ENCODE measurements at regions not wholly inside any gene's neighbourhood (a gene's known extent, or its start where the extent isn't known, plus 50 kb on each side); places are given as distances from the start of the nearest gene placed in this dataset.
"Not testable (repeated sequence)": the region's sequence is repeated elsewhere in the genome, so short reads cannot be mapped to it uniquely, and the experiment has no call there.

GRCh38 chr20:53818457-53819177 lies 225.0 kb upstream of the ZNF217 start:
- no peak for DNase-seq (ENCODE audit: low read depth)

GRCh38 chr20:53817513-53817912 lies 223.9 kb upstream of the ZNF217 start:
- DNase-seq (ENCODE audit: low read depth) = not testable (repeated sequence)

GRCh38 chr20:53816872-53817398 lies 223.3 kb upstream of the ZNF217 start:
- DNase-seq (ENCODE audit: low read depth) = no peak

GRCh38 chr20:53815509-53815908 lies 221.9 kb upstream of the ZNF217 start:
- no peak for DNase-seq (ENCODE audit: low read depth)

GRCh38 chr20:53814060-53814459 lies 220.4 kb upstream of the ZNF217 start:
- DNase-seq (ENCODE audit: low read depth) = no peak

- DNase-seq (ENCODE audit: low read depth) = no peak
These were observed 220.0 kb upstream of the ZNF217 start for GRCh38 chr20:53813636-53814035.

- DNase-seq (ENCODE audit: low read depth) = no peak
These were observed 217.9 kb upstream of the ZNF217 start for GRCh38 chr20:53811577-53811976.

- DNase-seq (ENCODE audit: low read depth) = no peak
These were observed 217.2 kb upstream of the ZNF217 start for GRCh38 chr20:53810661-53811355.

- no peak for DNase-seq (ENCODE audit: low read depth)
These were observed 216.2 kb upstream of the ZNF217 start for GRCh38 chr20:53809728-53810365.

GRCh38 chr20:53809217-53809616 lies 215.6 kb upstream of the ZNF217 start:
- DNase-seq (ENCODE audit: low read depth) = no peak

GRCh38 chr20:53808733-53809132 lies 215.1 kb upstream of the ZNF217 start:
- no peak for DNase-seq (ENCODE audit: low read depth)

- DNase-seq (ENCODE audit: low read depth) = not testable (repeated sequence)
These were observed 214.7 kb upstream of the ZNF217 start for GRCh38 chr20:53808302-53808701.

GRCh38 chr20:53806683-53807401 lies 213.2 kb upstream of the ZNF217 start:
- no peak for DNase-seq (ENCODE audit: low read depth)

GRCh38 chr20:53805895-53806384 lies 212.3 kb upstream of the ZNF217 start:
- peak; percentile 65 for DNase-seq (ENCODE audit: low read depth)

- DNase-seq (ENCODE audit: low read depth) = no peak
These were observed 211.6 kb upstream of the ZNF217 start for GRCh38 chr20:53804920-53805894.

- DNase-seq (ENCODE audit: low read depth) = not testable (repeated sequence)
These were observed 210.7 kb upstream of the ZNF217 start for GRCh38 chr20:53804308-53804707.

GRCh38 chr20:53803492-53804155 lies 210.0 kb upstream of the ZNF217 start:
- DNase-seq (ENCODE audit: low read depth) = no peak

GRCh38 chr20:53801609-53802370 lies 208.2 kb upstream of the ZNF217 start:
- no peak for DNase-seq (ENCODE audit: low read depth)

- DNase-seq (ENCODE audit: low read depth) = no peak
These were observed 207.4 kb upstream of the ZNF217 start for GRCh38 chr20:53800883-53801604.
